GM12875 (cell line): ENCODE measurements at regions not wholly inside any gene's neighbourhood (a gene's known extent, or its start where the extent isn't known, plus 50 kb on each side); places are given as distances from the start of the nearest gene placed in this dataset.

Experiments used
- H3K4me3 ChIP-seq: one replicate; pipeline ENCODE4 v1.5.1; 2011; ENCODE audit warnings: low read depth, low read length, control low read depth
- CTCF ChIP-seq: IDR thresholded peaks from 2 replicates; pipeline ENCODE4 v1.5.1; 2011; ENCODE audit warnings: low read depth, mild to moderate bottlenecking, control low read depth, inconsistent platforms, low read length, moderate library complexity, borderline replicate concordance; ENCODE audit not compliant: insufficient read depth

GRCh38 chr2:94960751-94961150 is 64.8 kb upstream of the MAL start:
- no peak for TF ChIP-seq CTCF

GRCh38 chr2:94964193-94964592 is 61.3 kb upstream of the MAL start:
- H3K4me3 ChIP-seq = no peak overlapping the region
- TF ChIP-seq CTCF = no peak

More at GRCh38 chr2:94960751-94961150, 64.8 kb upstream of the MAL start:
- H3K4me3 ChIP-seq = no peak overlapping the region

GRCh38 chr2:94966689-94967088 is 58.8 kb upstream of the MAL start:
- TF ChIP-seq CTCF = no peak
- H3K4me3 ChIP-seq = no peak overlapping the region

GRCh38 chr2:94970353-94970752 is 55.2 kb upstream of the MAL start:
- TF ChIP-seq CTCF = no peak

More at GRCh38 chr2:94970353-94970752, 55.2 kb upstream of the MAL start:
- no peak overlapping the region for H3K4me3 ChIP-seq
